ENCODE measurements at regions not wholly inside any gene's neighbourhood (a gene's known extent, or its start where the extent isn't known, plus 50 kb on each side); places are given as distances from the start of the nearest gene placed in this dataset.

- TF ChIP-seq CTCF (IDR thresholded peaks at IDR 0.05; ENCODE audit: poor library complexity) (no peak), EZH2 (IDR thresholded peaks at IDR 0.05; ENCODE audit: borderline replicate concordance) (no peak), EZH2phosphoT487 (IDR thresholded peaks at IDR 0.05; ENCODE audit: low read depth, severe bottlenecking, unreplicated experiment) (no peak)
Measured at GRCh38 chr2:240250985-240251847, 110.8 kb upstream of the OTOS start.
